Transverse colon (tissue), 4 donors: ENCODE measurements at regions not wholly inside any gene's neighbourhood (a gene's known extent, or its start where the extent isn't known, plus 50 kb on each side); places are given as distances from the start of the nearest gene placed in this dataset.

Source experiments
- DNase-seq: peaks from one replicate; pipeline ENCODE4 v3.0.0-alpha.2; 2019
- H3K27ac ChIP-seq, 4 donors: fragments of 200-600 bp; sonication (generic); 2 replicates each; pipeline ENCODE4 v1.5.1; 2016 to 2018; ENCODE audit warnings: inconsistent platforms in 4 of 4
- H3K27me3 ChIP-seq: fragments of 200-600 bp; sonication (generic); 2 replicates; pipeline ENCODE4 v1.5.1; 2017; ENCODE audit warnings: inconsistent platforms
- H3K36me3 ChIP-seq, 4 donors: fragments of 200-600 bp; sonication (generic); 2 replicates each; pipeline ENCODE4 v1.5.1; 2017 to 2019; ENCODE audit warnings: inconsistent platforms in 4 of 4
- H3K4me1 ChIP-seq, 4 donors: fragments of 200-600 bp; sonication (generic); 2 replicates each; pipeline ENCODE4 v1.5.1; 2017 to 2020; ENCODE audit warnings: inconsistent platforms in 4 of 4
- H3K4me3 ChIP-seq, 4 donors: fragments of 200-600 bp; sonication (generic); 1 replicate in 1 of 4; 2 replicates in 3 of 4; pipeline versions ENCODE4 v1.5.1 to v1.6.1; 2017 to 2019; ENCODE audit warnings: inconsistent platforms in 4 of 4
- H3K9me3 ChIP-seq, 2 donors: fragments of 200-600 bp; sonication (generic); 2 replicates each; pipeline ENCODE4 v1.5.1; 2017 to 2019; ENCODE audit warnings: inconsistent platforms in 2 of 2
- CTCF ChIP-seq, 5 experiments: fragments of 200-600 bp in 3 of 5; fragments of 450-650 bp in 2 of 5; sonication (generic) in 3 of 5; IDR thresholded peaks; 1 replicate in 2 of 5; 2 replicates in 3 of 5; pipeline ENCODE4 v1.5.1; 2016 to 2017; ENCODE audit warnings: antibody characterized with exemption in 5 of 5, inconsistent platforms in 3 of 5, mild to moderate bottlenecking in 2 of 5, moderate library complexity in 1 of 5
- EP300 ChIP-seq: sonication (generic); formaldehyde crosslinking; IDR thresholded peaks from one replicate; pipeline ENCODE4 v1.6.1; 2017; ENCODE audit warnings: antibody characterized with exemption, low read depth
- POLR2A ChIP-seq: fragments of 450-650 bp; IDR thresholded peaks from one replicate; pipeline ENCODE4 v1.6.1; 2016; ENCODE audit warnings: antibody characterized with exemption, mild to moderate bottlenecking, moderate library complexity
- POLR2AphosphoS5 ChIP-seq, 3 donors: sonication (generic); formaldehyde crosslinking; IDR thresholded peaks; one replicate each; pipeline ENCODE4 v1.6.1; 2016; ENCODE audit warnings: antibody characterized with exemption in 3 of 3
- WGBS, 2 donors: methylation state at CpG; one replicate each; pipeline ENCODE4 v1.1.5; 2018; ENCODE audit warnings: low coverage in 1 of 2; 5-methylcytosine and 5-hydroxymethylcytosine counted together
- in situ Hi-C, 4 donors: fragments of 200-750 bp; cut with MboI; loops; one replicate each; pipeline versions ENCODE4 v1.15.0 to v1.15.1; 2017; ENCODE audit warnings: low sequenced_read_pairs in 3 of 4, low pct_ligation_motif_present in 1 of 4, low pct_unique_long_range_greater_than_20kb in 1 of 4
- intact Hi-C: fragments of 100-400 bp; cut with DNase I; formaldehyde crosslinking; loops from one replicate; pipeline ENCODE4 v1.15.1; 2023; ENCODE audit warnings: low total_unique reads

- Histone ChIP-seq H3K27me3 (no peaks in the 10 kb centered on the region), H3K27ac (no peak overlapping the region), H3K4me3 (no peak overlapping the region), H3K36me3 (no peaks in the 10 kb centered on the region), H3K9me3 (no peaks in the 10 kb centered on the region), H3K4me1 (no peaks in the 10 kb centered on the region)
- TF ChIP-seq POLR2AphosphoS5 (IDR thresholded peaks at IDR 0.05) (no peak), POLR2A (no peak)
- in situ Hi-C loops = no loop called here
- WGBS, 2 donors = 67 to 73% methylated on average over 1 to 2 of the region's 2 CpGs
- intact Hi-C loops = no loop called here
- DNase-seq = no peak
These were observed 54.9 kb upstream of the HTATIP2 start for GRCh38 chr11:20308601-20309000.

- Histone ChIP-seq H3K27me3 (no peaks in the 10 kb centered on the region), H3K9me3 (no peaks in the 10 kb centered on the region), H3K4me1 (no peaks in the 10 kb centered on the region), H3K4me3 (no peak overlapping the region), H3K27ac (no peak overlapping the region), H3K36me3 (no peaks in the 10 kb centered on the region)
- 27 to 55% methylated on average over 2 to 6 of the region's 6 CpGs for WGBS, 2 donors
- TF ChIP-seq POLR2A = no peak
- TF ChIP-seq CTCF (IDR thresholded peaks at IDR 0.05) = no peak
- no peak for TF ChIP-seq POLR2AphosphoS5 (IDR thresholded peaks at IDR 0.05)
- TF ChIP-seq EP300 = no peak
- intact Hi-C loops (no loop called here), in situ Hi-C loops (no loop called here)
- no peak for DNase-seq
These were observed 60.0 kb upstream of the HTATIP2 start for GRCh38 chr11:20303391-20303965.

GRCh38 chr11:20293992-20294391, 69.5 kb upstream of the HTATIP2 start:
- H3K36me3 ChIP-seq = no peaks in the 10 kb centered on the region
- H3K9me3 ChIP-seq = no peaks in the 10 kb centered on the region
- in situ Hi-C loops = no loop called here
- 85 to 89% methylated on average over 4 of the region's 4 CpGs for WGBS, 2 donors
- no peak overlapping the region for H3K4me3 ChIP-seq
- H3K4me1 ChIP-seq = no peaks in the 10 kb centered on the region
- TF ChIP-seq POLR2A (no peak), POLR2AphosphoS5 (IDR thresholded peaks at IDR 0.05) (no peak), CTCF (IDR thresholded peaks at IDR 0.05) (no peak), EP300 (no peak)
- no peak overlapping the region for H3K27ac ChIP-seq
- no peaks in the 10 kb centered on the region for H3K27me3 ChIP-seq
- DNase-seq = no peak
- intact Hi-C loops = no loop called here

- H3K4me1 ChIP-seq = no peaks in the 10 kb centered on the region
- DNase-seq = no peak
- H3K9me3 ChIP-seq = no peaks in the 10 kb centered on the region
- no peak overlapping the region for H3K27ac ChIP-seq
- in situ Hi-C loops = no loop called here
- no peaks in the 10 kb centered on the region for H3K27me3 ChIP-seq
- WGBS, 2 donors = 71 to 88% methylated on average over 1 of the region's 1 CpG
- no peak for TF ChIP-seq POLR2A
- TF ChIP-seq CTCF (IDR thresholded peaks at IDR 0.05) = no peak
- no peak for TF ChIP-seq EP300
- TF ChIP-seq POLR2AphosphoS5 (IDR thresholded peaks at IDR 0.05) = no peak
- intact Hi-C loops = no loop called here
- no peaks in the 10 kb centered on the region for H3K36me3 ChIP-seq
- no peak overlapping the region for H3K4me3 ChIP-seq
These were observed 70.0 kb upstream of the HTATIP2 start for GRCh38 chr11:20293531-20293930.

GRCh38 chr11:20289732-20290131, 73.8 kb upstream of the HTATIP2 start:
- H3K4me1 ChIP-seq = no peaks in the 10 kb centered on the region
- WGBS, 2 donors = 31 to 39% methylated on average over 2 of the region's 2 CpGs
- in situ Hi-C loops = no loop called here

More at GRCh38 chr11:20289732-20290131, 73.8 kb upstream of the HTATIP2 start:
- Histone ChIP-seq H3K36me3 (no peaks in the 10 kb centered on the region), H3K27ac (no peak overlapping the region), H3K4me3 (no peak overlapping the region), H3K27me3 (peaks cover 4% of the 10 kb centered on the region), H3K9me3 (no peaks in the 10 kb centered on the region)
- intact Hi-C loops = no loop called here
- no peak for DNase-seq
- TF ChIP-seq EP300 (no peak), CTCF (IDR thresholded peaks at IDR 0.05) (no peak), POLR2AphosphoS5 (IDR thresholded peaks at IDR 0.05) (no peak), POLR2A (no peak)
